CD4-positive, alpha-beta T cell treated with Interleukin-6 at 100 ng/mL for 8 hours (primary cell): ENCODE measurements at regions not wholly inside any gene's neighbourhood (a gene's known extent, or its start where the extent isn't known, plus 50 kb on each side); places are given as distances from the start of the nearest gene placed in this dataset.
"Not testable (repeated sequence)": the region's sequence is repeated elsewhere in the genome, so short reads cannot be mapped to it uniquely, and the experiment has no call there.

Experiments
- DNase-seq: peaks from one replicate; pipeline ENCODE4 v3.0.0-alpha.2; 2020; ENCODE audit warnings: mixed read lengths, low spot score

DNA sequence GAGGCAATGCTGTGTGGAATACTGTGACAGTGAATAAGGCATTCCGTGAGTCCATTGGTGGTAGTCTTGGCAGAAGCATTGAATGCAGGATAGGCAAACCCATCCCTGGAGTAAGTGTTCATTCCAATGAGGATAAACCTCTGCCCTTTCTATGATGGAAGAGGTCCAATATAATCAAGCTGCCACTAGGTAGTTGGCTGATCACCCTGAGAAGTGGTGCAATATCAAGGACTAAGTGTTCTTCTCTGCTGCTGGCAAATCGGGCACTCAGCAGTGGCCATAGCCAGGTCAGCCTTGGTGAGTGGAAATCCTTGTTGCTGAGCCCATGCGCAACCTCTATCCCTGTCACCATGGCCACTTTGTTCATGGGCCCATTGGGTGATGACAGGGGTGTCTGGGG, 70.1 kb downstream of the FBXO4 start:
- no peak for DNase-seq

DNA sequence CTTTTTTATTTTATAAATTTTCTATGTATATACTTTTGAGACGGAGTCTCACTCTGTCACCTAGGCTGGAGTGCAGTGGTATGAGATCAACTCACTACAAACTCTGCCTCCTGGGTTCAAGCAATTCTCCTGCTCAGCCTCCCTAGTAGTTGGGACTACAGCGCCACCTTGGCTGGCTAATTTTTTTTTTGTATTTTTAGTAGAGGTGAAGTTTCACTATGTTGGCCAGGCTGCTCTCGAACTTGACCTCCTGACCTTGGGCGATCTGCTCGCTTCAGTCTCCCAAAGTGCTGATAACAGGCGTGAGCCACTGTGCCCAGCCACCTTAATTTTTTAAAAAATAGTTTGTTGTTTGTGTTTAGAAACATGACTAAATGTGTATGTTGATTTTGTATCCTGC, 76.6 kb downstream of the FBXO4 start:
- DNase-seq = no peak

DNA sequence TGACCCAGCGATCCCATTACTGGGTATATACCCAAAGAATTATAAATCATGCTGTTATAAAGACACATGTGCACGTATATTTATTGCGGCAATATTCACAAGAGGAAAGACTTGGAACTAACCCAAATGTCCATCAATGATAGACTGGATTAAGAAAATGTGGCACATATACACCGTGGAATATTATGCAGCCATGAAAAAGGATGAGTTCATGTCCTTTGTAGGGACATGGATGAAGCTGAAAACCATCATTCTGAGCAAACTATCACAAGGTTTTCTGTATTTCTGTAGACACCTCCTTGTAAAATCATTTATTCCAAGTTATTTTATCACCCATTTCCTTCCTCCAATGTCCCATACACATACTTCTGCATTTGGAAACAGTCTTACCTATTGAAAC, 78.8 kb downstream of the FBXO4 start:
- DNase-seq = not testable (repeated sequence)

DNA sequence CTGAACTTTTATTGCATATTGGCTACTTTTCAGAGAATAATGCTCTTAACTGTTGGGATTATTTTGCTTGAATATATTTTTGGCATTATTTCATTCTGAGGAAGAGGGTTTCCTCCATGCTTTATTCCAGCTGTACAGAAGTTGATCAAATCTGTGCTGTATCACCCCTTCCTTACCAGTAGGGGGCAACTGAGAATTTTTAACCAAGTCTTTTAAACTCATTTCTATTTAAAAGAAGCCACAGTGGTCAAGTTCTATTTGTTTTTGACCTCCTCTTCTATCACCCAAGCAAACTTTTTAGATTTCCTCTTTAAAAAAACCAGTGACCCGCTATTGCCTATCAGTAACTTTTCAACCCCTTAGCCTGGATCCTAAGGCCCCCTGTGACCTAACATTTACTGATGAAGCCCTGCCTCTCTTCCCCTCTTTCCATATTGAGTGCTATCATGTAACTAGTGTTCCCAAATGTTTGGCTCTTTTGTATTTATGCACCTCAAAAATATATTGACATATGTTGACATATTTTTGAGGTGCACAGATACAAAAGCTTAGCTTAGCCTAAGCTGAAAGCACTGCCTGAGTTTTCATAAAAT, 80.6 kb downstream of the FBXO4 start:
- peak; percentile 8 for DNase-seq

DNA sequence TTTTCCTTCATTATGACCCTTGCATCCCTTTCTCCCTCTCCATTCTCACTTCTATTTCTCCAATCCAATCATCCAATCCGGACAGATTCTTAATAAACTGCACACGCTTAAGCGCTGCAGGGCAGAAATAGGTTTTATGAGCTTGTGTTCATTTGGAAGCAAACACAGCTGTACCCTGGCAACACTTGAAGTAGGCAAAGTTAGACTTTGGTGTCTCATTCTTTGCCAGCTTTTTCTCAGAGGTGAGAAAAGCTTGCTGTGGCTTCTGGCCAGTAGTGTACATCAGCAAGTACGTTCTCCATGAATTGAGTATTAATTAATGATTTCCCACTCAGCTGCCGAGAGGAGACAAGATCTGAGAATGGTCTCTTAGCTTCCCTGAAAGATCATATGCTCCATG, 88.5 kb downstream of the FBXO4 start:
- no peak for DNase-seq

DNA sequence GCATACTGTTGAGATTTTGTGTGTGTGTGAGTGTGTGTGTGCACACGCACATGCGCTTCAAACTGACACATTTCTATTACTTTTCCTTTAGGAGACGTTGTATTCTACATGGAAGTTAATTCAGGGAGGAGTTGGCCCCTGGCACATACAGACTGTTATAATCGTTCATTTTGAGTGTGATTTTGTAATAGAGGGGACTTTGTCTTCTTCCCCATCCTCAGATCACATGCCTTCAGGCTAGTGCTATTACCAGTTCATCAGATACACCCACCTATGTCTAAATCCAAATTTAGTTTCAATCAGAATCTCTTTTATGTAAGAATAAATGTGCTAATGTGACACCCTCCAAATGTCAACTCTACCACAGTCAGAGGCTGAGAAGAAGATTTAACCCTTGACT, 90.2 kb downstream of the FBXO4 start:
- DNase-seq = no peak

DNA sequence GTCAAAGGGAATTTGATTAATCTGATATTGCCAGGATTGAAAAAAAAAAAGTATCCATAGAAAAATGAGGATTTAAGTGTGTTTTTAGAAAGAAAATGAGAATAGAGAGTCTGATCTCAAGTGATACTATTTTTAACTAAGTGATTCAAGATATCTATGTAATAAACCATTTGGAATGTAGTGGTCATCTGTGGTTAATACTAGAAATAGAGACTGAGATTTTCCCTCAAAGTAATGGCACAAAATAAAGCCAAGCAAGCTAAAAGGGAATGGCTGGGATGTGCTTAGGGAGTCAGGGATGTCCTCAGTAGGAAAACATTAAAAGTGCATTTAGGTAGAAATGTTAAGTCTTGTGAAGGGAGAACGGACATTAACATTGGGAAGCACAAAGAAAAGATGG, 90.6 kb downstream of the FBXO4 start:
- no peak for DNase-seq

DNA sequence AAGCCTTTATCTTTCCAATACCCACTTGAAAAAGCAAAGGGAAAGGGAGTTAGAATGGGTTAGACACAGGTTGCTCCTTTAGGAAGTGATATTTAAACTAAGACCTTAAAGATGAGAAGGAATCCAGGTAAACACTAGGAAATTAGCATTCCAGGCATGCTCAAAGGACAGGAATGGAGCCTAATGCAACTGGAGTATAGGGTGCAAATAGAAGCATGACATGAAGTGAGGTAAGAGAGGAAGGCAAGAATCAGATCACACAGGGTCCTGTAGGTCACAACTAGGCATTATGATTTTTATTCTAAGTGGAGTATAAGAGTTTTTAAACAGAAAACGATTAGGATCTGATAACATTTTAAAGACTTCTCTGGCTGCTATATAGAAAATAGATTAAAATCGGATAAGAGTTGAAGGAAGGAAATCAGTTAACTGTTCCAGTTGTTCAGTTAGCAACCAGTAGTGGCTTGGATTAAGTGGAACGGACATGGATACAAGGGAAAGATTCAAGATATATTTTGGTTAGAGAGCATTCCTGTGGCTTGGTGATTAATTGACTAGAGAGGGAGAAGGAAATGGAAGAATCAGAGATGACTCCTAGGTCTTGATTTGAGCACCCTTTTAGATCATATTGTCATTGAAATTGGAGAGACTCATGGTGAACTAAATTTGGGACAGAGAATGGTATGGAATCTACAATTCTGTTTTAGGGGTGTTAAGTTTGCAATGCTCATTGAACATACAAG, 95.9 kb downstream of the FBXO4 start:
- no peak for DNase-seq

DNA sequence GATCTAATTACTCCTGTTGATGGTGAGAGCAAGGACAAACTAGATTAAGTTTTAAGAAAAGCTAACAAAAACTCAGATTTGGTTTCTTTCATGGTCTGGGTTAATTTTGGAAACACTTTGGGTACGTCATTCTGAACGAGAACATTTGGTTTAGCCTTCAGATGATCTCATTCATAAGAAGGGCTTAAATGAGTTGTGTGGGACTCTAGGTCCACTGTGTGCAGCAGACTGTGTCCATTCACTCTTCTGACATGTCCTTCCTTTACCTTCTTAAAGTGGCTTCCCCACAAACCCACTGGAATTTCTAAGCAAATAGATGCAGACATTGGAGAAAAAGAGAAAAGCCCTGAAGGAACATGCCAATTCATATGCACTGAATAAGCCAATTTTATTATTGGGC, 96.8 kb downstream of the FBXO4 start:
- DNase-seq = no peak

DNA sequence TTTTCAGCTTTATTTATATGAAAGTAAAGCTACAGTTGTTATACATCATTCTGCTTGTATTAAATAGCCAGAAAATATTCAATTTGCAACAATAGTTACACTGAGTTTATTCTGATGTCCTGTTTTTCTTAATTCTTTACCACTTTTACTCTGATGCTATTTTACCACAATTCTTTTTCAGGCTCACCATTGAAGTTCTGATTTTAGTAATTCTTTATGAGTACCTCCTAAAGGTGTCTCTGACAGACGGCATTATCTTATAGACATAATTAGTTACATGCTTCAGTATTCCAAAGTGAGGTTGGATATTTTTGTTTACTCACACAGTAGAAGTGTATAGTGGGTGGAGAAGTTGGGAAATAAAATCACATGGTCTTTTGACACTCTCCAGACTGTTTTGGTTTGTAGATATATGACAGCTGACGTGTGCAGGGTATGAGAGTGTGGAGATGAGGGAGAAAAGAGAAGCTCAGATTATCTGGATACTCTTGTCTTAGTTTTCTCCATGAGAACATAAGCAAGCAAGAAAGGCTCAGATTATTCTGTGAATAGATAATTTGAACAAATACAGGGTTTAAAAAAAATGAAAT, 97.4 kb downstream of the FBXO4 start:
- no peak for DNase-seq

DNA sequence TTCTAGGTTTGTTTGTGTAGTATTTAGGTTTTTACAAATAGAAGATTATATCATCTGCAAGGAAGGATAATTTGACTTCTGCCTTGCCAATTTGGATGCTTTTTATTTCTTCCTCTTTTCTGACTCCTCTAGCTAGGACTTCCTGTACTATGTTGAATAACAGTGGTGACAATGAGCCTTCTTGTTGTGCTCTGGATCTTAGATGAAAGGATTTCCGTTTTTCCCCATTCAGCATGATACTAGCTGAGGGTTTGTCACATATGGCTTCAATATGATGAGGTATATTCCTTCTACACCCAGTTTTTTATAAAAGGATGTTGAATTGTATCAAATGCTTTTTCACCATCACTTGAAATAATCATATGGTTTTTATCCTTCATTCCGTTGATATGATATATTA, 101.4 kb downstream of the FBXO4 start:
- DNase-seq = no peak

DNA sequence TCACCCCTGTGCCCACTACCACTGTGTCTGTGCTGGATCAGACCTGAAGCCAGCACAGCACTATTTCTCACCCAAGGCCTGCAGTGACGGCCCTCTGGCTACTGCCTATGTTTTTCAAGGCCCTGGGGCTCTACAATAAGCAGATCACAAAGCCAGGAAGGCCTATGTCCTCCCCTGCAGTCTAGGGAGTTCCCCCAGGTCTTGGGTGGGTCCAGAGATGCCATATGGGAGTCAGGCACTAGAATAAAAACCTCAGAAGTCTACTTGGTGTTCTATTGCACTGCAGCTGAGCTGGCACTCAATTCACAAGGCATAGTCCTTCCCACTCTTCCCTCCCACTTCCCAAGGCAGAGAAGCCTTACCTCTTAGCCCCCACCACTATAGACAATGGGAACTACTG, 107.1 kb downstream of the FBXO4 start:
- DNase-seq = no peak

DNA sequence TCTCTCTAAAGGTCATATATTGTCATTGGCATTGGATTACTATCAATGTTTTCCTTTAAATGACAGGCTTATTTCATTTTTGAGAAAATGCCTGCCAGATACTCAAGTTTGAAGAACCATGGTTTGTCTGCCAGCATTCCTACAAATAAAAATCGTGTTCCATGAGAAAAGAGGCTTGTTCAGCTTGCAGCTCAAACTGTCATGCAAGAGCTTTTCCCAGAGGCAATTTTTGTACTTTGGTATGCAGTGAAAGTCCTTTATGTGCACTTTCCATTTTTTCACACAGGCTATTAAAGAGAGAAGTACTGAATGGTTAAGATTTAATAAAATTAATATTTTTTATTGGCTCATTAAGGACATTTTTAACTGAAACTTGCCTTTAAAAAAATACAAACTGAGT, 110.4 kb downstream of the FBXO4 start:
- no peak for DNase-seq

DNA sequence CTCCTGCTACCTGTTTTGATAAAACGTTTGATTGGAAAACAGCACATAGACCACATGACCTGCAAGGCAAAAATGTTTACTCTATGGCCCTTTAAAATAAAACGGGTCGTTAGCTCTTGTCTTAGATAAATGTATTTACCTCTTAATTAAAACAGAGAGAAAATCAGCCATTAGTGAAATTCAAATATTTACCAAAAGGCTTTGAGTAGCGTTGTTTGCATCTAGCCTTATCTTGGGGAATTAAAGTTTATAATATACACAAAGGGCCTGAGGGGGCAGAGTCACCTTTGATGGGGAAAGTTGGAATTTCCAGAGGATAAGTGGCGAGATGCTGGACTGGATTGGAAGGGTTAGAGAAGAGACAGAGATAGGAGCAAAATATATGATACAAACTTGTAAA, 111.3 kb downstream of the FBXO4 start:
- DNase-seq = no peak

DNA sequence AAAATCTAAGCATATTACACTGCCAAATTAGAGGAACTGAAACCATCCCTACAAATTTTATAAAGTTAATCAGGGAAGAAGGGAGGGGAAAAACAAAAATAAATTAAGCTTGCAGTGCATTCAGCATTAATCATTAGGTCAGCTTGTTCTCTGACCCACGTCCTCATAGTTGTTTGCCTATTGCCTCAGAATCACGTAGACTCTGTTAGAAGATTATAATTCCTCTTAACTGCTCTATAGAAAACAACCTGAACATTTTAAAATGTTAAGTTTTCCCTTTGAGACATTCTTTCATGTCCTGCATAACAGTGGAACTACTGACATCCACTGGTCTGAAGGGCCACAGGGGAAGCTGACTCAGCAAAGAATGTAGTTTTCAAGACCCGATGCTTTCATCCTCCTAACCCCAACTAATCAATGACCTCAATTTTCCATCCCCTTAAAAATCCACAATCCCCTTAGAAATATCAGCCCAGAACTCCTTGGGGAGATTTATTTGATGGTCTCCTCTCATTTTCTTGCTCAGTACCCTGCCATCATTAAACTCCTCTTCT, 112.4 kb downstream of the FBXO4 start:
- DNase-seq = no peak

DNA sequence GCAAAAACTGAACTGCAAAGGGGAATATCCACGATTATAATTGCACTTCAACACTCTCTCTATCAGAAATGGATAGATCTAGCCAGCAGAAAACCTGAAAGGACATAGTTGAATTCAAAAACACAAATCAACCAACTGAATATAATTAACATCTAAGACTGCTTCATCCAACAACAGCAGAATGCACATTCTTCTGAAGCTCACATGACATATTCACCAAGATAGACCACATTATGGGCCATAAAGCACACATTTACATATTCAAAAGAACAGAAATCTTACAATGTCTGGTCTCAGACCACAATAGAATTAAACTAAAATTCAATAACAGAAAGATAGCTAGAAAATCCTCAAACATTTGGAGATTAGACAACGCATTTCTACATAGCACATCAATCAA, 118.3 kb downstream of the FBXO4 start:
- no peak for DNase-seq

DNA sequence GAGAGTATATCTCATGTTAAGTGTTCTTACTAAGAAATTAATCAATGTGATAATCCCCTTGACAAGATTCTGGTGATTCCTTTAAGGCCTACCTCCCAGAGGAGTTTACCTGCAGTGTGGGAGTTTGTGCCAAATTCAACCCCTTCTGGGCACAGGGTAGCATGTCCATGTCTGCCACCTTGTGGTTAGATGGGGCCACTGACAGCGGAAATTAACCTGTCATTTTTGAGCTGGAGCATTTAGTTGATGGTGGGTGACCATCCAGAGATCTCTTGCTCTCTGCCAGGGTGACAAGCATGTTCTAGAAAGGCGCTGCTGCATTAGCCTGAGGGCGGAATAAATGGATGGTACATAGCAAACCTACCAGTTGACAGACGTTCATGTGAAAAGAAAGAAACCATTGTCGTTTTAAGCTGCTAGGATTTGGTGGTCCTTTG, 132.2 kb downstream of the FBXO4 start:
- DNase-seq = peak; percentile 46

DNA sequence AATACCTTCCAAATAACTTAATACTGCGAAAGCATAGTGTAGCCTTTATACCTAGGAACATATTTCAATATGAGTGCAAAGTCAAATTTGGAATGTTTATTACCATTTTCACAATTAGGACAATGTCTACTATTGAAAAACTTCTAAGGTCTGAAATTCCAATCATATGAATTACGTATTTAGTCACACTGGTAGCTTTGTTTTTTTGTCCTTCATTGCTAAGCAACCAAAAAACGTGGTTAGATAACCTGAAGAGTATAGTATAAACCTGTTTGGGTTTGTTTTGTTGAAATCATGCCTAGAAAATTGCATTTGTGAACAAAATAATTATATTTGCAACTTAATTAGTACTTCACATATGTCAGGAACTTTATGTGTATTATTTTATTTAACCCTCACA, 134.2 kb downstream of the FBXO4 start:
- DNase-seq = no peak

DNA sequence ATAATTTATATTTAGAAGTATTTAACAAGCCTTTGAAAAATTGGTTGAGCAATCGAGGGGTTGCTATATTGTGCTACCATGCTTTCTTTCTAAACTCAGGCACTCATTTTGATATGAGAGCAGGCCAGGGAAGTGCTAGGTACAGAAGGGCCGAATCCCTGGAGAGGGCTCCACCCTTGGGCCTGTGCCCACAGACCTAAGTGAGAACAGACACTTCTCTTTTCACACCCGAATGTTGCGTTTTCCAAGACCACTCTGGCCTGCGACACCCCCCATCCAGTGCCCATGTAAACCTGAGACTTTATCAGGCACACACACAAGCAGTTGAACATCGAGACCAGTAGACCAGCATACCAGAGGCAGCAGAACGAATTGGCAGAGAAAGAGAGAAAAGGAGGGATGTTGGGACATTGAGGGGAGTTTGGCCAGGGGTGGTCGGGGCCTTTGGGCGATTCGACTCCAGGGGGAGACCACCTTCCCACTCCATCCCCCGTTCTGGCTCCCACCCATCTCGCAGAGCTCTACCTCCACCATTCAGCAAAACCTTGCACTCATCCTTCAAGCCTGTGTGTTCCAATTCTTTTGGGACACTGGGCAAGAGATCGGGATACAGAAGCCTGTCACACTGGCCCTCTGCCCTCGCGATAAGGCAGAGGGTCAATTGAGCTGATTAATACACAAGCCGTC, 134.8 kb downstream of the FBXO4 start:
- DNase-seq = no peak

DNA sequence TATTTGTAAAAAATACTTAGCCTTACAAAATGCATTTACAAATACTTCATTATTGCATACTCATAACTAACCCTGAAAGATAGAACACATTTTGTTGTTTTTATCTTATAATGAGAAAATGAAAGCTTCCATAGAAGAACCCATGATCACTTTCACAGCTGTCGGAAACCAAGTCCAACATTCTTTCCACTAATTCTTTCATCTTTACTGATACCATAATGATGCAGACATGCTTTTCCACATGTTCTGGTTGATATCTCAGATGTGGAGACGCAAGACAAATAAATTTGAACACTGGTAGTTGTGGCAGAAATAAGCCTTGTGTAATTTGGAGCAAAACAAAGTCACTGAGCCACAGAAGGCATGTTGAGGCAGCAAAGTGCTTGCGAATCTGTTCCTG, 136.0 kb downstream of the FBXO4 start:
- no peak for DNase-seq

DNA sequence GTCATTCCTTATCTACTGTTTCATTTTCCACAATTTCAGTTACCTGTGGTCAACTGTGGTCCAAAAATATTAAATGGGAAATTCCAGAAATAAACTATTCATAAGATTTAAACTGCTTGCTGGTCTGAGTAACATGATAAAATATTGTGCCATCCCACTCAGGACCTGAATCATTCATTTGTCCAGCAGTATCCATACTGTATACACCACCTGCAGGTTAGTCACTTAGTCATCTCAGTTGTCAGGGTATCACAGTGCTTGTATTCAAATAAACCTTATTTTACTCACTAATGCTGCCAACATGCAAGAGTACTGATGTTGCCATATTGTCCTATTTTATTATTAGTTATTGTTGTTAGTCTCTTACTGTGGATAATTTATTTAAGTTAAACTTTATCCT, 139.7 kb downstream of the FBXO4 start:
- DNase-seq = no peak

DNA sequence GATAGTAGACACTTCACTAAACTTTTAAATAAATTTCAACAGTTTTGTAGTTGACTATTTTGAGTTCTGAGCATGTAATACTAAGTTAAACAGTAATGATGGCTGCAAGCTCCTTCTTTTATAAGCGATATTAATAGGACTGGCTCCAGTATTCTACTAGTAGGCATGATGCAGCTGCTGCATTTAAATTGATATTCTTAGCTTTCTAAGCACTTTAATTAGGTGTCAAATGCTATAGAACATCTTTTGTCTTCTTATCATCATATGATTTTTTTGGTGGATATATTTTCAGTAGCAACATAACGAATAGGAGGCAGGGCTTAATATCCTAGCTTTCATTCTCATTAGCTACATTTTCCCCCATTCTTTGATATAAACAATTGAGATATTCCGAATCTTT, 141.1 kb downstream of the FBXO4 start:
- DNase-seq = no peak

DNA sequence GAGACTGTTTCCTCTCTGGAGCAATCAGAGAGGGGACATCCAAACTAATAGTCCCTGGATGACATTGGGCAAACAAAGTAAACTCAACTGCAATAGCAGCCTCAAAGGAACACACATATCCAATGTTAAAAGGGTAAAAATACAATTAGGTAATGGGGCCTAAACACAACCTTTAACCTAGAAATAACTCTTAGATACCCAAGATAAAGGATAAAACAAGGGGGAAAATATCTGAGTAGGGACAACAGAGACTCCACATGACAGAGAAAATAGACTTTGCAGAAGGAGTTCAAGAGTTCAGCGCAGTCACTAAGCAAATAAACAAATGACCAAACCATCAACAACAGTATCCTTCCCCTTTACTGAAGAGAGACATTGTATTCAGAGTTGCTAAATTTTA, 149.3 kb downstream of the FBXO4 start:
- no peak for DNase-seq
